ENCODE measurements at regions not wholly inside any gene's neighbourhood (a gene's known extent, or its start where the extent isn't known, plus 50 kb on each side); places are given as distances from the start of the nearest gene placed in this dataset.

DNA sequence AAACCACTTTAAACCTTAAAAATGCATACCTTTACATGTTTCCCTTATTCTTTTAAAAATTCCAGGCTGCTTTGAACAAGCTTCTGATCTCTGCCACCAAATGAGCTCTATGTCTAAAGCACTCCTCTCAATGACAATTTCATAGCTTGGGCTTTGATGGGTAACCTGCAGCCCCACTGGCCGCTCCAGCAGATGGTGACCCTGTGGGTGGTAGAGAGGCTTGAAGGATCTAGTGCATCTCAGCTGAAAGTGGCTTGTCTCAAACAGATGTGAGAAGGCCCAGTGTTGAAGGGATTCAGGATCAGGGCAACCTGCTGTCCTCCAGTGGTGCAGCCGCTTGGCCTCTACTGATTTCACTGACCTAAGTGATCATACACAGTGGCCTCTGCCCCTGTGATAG lies 84.7 kb upstream of the IRF2BP2 start:
- no peak overlapping the region for H3K4me3 Mint-ChIP-seq (ENCODE audit: unreplicated experiment)
- no peaks in the 10 kb centered on the region for H3K27me3 Mint-ChIP-seq (ENCODE audit: unreplicated experiment)
- no peak for TF ChIP-seq CTCF (IDR thresholded peaks at IDR 0.05)
- DNase-seq (ENCODE audit: extremely low spot score, unreplicated experiment), result no peak
- H3K36me3 Mint-ChIP-seq (ENCODE audit: unreplicated experiment), result no peaks in the 10 kb centered on the region
- no peaks in the 10 kb centered on the region for H3K9me3 Mint-ChIP-seq (ENCODE audit: unreplicated experiment)
- peaks cover 1% of the 10 kb centered on the region for H3K4me1 Mint-ChIP-seq (ENCODE audit: unreplicated experiment)
- H3K27ac Mint-ChIP-seq (ENCODE audit: unreplicated experiment), result no peak overlapping the region

- Mint-ChIP-seq H3K36me3 (ENCODE audit: unreplicated experiment) (no peaks in the 10 kb centered on the region), H3K4me3 (ENCODE audit: unreplicated experiment) (no peak overlapping the region), H3K27ac (ENCODE audit: unreplicated experiment) (no peak overlapping the region), H3K9me3 (ENCODE audit: unreplicated experiment) (no peaks in the 10 kb centered on the region), H3K27me3 (ENCODE audit: unreplicated experiment) (no peaks in the 10 kb centered on the region), H3K4me1 (ENCODE audit: unreplicated experiment) (no peaks in the 10 kb centered on the region)
- no peak for DNase-seq (ENCODE audit: extremely low spot score, unreplicated experiment)
- TF ChIP-seq CTCF (IDR thresholded peaks at IDR 0.05), result no peak
Measured at GRCh38 chr1:234692966-234693580, 83.1 kb upstream of the IRF2BP2 start.

DNA sequence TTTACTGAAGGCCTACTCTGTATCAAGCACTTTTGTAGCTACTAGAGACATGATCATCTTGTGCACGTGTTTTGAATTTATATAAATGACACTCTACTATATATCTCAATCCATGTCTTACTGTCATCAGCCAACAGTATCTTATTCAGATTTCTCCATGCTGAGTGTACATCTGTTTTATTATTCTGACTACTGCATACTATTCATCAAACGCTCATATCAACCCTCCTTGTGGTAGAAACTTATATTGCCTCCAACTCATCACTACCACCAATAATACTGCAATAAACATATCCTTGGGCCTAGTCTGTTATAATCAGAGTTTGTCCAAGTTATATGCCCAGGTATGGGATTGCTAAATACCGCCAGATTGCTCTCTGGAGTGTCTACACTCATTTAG lies 81.6 kb upstream of the IRF2BP2 start:
- H3K27ac Mint-ChIP-seq (ENCODE audit: unreplicated experiment), result no peak overlapping the region
- TF ChIP-seq CTCF (IDR thresholded peaks at IDR 0.05), result no peak
- H3K36me3 Mint-ChIP-seq (ENCODE audit: unreplicated experiment), result no peaks in the 10 kb centered on the region
- DNase-seq (ENCODE audit: extremely low spot score, unreplicated experiment), result no peak
- no peak overlapping the region for H3K4me3 Mint-ChIP-seq (ENCODE audit: unreplicated experiment)
- H3K4me1 Mint-ChIP-seq (ENCODE audit: unreplicated experiment), result no peaks in the 10 kb centered on the region
- H3K9me3 Mint-ChIP-seq (ENCODE audit: unreplicated experiment), result no peaks in the 10 kb centered on the region
- no peaks in the 10 kb centered on the region for H3K27me3 Mint-ChIP-seq (ENCODE audit: unreplicated experiment)

- H3K27me3 Mint-ChIP-seq (ENCODE audit: unreplicated experiment), result no peaks in the 10 kb centered on the region
- no peak for DNase-seq (ENCODE audit: extremely low spot score, unreplicated experiment)
- no peak overlapping the region for H3K27ac Mint-ChIP-seq (ENCODE audit: unreplicated experiment)
- no peaks in the 10 kb centered on the region for H3K36me3 Mint-ChIP-seq (ENCODE audit: unreplicated experiment)
- no peak overlapping the region for H3K4me3 Mint-ChIP-seq (ENCODE audit: unreplicated experiment)
- no peaks in the 10 kb centered on the region for H3K4me1 Mint-ChIP-seq (ENCODE audit: unreplicated experiment)
- TF ChIP-seq CTCF (IDR thresholded peaks at IDR 0.05), result no peak
- peaks cover 3% of the 10 kb centered on the region for H3K9me3 Mint-ChIP-seq (ENCODE audit: unreplicated experiment)
Measured at GRCh38 chr1:234690872-234691271, 80.9 kb upstream of the IRF2BP2 start.

DNA sequence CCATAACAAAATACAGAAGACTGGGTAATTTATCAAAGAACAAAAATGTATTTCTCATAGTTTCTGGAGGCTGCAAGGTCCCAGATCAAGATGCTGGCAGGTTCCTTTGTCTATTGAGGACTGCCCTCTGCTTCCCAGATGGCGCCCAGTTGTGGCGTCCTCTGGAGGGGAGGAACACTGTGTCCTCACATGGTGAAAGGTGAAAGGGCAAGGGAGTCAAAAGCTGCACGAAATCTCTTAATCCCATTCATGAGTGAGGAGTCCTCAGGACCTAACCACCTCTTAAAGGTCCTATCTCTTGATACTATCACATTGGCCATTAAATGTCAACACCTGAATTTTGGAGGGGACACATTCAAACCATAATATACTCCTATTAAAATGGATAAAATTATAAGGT lies 79.3 kb upstream of the IRF2BP2 start:
- DNase-seq (ENCODE audit: extremely low spot score, unreplicated experiment), result peak; percentile 8
- Mint-ChIP-seq H3K36me3 (ENCODE audit: unreplicated experiment) (peaks cover 2% of the 10 kb centered on the region), H3K27ac (ENCODE audit: unreplicated experiment) (no peak overlapping the region), H3K9me3 (ENCODE audit: unreplicated experiment) (peaks cover 4% of the 10 kb centered on the region), H3K27me3 (ENCODE audit: unreplicated experiment) (no peaks in the 10 kb centered on the region), H3K4me3 (ENCODE audit: unreplicated experiment) (no peak overlapping the region), H3K4me1 (ENCODE audit: unreplicated experiment) (peaks cover 3% of the 10 kb centered on the region)
- no peak for TF ChIP-seq CTCF (IDR thresholded peaks at IDR 0.05)

Measured in osteocyte (in vitro differentiated cells).